Middle frontal gyrus (tissue), 1 donor: ENCODE measurements at regions not wholly inside any gene's neighbourhood (a gene's known extent, or its start where the extent isn't known, plus 50 kb on each side); places are given as distances from the start of the nearest gene placed in this dataset.

Source experiments
- DNase-seq: peaks from one replicate; pipeline ENCODE4 v3.0.0-alpha.2; 2015; ENCODE audit warnings: low spot score; ENCODE audit errors: extremely low spot score

- DNase-seq: no peak
Observed at GRCh38 chr14:85382341-85382740, 147.6 kb upstream of the FLRT2 start.

GRCh38 chr14:85387181-85387580 is 142.8 kb upstream of the FLRT2 start:
- DNase-seq: no peak

DNA sequence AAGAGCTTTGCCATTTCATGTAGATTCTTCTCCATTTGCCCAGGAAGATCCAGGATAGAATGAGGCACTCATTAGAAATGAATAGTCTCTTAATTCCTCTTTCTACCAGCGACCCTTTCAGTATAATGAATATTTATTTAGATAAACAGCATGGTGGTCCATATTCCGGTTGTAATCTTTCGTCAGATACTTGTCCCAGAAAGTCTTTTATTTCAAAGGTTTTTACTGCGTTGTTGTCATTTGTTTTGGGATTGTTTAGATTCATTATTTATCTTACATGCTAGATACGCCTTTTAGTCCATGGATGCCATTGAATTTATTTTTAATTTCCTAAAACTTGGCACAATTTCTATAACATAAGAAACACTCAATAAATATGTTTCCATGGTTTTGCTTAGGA is 139.7 kb upstream of the FLRT2 start:
- DNase-seq: no peak

- DNase-seq: no peak
Observed at GRCh38 chr14:85391455-85391854, 138.5 kb upstream of the FLRT2 start.

- DNase-seq: no peak
Observed at GRCh38 chr14:85391892-85392291, 138.1 kb upstream of the FLRT2 start.

DNA sequence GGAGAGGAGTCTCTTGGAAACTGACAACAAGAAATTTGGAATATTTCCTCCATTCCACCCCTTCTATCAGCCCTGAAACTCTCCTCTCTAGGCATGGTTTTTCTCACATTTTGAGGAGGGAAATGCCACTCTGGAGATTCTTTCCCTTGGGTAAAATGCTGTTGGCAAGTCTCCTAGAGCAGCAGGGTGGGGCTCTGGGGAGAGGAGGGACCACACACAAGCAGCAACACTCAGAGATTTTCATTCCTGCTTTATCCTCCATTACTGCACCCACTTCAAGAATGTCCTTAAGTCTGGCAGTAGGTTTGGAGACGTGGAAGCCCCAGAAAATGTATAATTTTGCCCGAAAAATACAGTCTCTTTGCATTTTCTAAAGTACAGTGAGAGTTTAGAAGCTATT is 130.8 kb upstream of the FLRT2 start:
- DNase-seq: no peak

DNA sequence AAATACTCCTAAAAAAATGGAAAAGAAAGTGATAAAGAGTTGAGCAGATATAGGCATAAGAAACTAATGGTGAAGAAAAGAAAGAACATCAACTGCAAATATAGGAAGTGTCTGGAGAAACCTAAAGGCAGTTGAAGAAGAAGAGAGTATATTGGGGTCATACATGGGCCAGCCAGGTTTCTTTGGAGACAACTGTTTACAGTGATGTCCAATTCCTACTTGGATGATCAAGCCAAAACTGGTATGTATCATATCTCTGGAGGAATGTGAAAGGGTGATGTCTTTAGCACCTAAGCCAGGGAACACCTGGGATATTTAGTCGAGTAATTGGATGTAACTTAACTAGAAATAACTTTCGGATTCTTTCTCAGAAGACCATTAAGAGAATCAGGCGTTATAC is 129.3 kb upstream of the FLRT2 start:
- DNase-seq: no peak

DNA sequence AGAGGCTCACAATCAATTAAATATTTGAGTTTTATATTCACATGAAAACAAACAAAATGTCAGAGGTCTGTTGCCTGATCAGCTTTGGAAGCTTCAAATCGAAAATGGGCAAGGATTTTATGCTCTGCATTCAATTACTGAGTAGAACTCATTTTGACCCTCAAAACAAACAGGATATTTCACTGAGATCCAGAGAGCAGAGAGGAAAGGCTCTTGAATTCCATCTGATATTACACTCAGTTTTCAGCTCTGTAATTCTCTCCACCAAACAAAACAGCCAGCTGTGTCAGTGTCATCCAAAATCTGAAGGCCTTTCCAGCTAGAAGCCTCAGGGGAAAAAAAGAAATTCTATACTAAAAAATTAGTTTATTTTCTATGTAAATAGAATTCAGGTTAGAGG is 128.6 kb upstream of the FLRT2 start:
- DNase-seq: no peak

DNA sequence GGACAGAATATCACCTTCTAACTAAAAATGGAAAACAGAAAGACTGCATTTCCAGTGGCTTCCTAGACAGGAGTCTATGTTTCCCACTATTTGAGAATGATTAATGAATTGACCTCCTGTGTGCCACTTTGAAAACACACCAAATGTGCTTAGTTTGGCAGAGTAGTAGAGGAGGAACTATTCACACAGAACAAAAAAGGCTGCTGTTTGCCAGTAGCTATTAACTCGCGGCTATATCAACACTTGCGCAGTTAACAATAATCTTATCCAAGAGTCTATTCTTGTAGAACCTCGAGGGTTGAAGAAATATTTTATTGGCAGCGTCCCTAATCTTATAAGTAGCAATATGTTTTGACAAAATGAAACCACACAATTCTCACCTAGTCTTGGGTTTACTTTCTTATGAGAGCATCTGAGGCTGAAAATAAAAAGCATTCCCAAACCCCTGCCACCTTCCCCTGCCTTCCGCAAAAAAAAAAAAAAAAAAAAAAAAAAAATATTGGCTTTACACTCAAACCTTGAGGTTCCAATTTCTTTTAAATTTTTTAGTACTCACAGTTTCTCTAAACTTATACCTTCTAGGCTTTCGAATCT is 127.3 kb upstream of the FLRT2 start:
- no peak for DNase-seq

DNA sequence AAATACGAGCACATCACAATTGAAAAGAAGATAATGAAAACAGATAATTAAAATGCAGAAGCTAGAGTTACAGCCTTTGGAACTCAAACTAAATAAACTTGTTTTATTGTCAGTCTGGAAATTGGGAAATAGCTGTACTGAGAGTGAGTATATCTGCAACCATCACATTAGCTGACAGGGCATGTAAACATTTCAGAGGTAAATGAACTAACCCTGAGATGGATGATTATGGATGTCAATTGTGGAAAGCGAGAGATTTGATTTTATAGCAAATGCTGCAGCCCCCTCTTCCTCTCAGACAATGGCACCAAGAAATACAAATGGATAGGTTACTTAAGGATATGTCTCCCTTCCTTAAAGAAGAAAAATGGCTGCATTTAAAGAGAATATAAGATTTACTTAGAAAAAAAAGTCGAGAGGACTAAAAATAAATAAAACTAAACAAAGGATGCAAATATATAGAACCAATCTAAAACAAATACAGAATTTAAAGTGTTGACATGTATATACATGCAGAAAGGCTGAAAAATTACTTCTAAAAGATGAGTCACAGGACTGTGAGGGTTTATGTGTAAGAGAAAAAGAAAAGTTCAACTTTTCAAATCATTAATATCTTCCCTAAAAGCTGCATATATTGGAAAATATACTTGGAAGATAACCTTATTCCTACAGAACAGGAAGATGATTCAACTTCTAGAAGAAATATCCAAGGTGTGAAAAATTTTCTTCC is 120.3 kb upstream of the FLRT2 start:
- no peak for DNase-seq

GRCh38 chr14:85412756-85413155 is 117.2 kb upstream of the FLRT2 start:
- no peak for DNase-seq

- no peak for DNase-seq
Observed at GRCh38 chr14:85413836-85414526, 116.0 kb upstream of the FLRT2 start.

GRCh38 chr14:85415015-85415712 is 114.8 kb upstream of the FLRT2 start:
- no peak for DNase-seq

- DNase-seq: no peak
Observed at GRCh38 chr14:85416771-85417170, 113.2 kb upstream of the FLRT2 start.

GRCh38 chr14:85417396-85417795 is 112.5 kb upstream of the FLRT2 start:
- DNase-seq: no peak

GRCh38 chr14:85418721-85419120 is 111.2 kb upstream of the FLRT2 start:
- no peak for DNase-seq

- no peak for DNase-seq
Observed at GRCh38 chr14:85420278-85420677, 109.7 kb upstream of the FLRT2 start.

DNA sequence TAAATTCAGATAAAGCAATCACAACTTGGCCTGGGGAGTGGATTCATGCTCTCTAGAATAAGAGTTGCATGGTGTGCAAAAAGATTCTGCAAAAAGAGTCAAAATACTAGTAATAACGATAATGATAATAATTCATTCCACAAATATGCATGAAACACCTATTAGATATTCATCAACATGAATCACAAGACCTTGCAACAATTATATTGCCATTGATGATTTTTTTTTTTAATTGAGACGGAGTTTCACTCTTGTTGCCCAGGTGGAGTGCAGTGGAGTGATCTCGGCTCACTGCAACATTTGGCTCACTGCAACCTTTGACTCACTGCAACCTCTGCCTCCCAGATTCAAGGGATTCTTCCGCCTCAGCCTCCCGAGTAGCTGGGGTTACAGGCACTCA is 109.2 kb upstream of the FLRT2 start:
- DNase-seq: no peak

DNA sequence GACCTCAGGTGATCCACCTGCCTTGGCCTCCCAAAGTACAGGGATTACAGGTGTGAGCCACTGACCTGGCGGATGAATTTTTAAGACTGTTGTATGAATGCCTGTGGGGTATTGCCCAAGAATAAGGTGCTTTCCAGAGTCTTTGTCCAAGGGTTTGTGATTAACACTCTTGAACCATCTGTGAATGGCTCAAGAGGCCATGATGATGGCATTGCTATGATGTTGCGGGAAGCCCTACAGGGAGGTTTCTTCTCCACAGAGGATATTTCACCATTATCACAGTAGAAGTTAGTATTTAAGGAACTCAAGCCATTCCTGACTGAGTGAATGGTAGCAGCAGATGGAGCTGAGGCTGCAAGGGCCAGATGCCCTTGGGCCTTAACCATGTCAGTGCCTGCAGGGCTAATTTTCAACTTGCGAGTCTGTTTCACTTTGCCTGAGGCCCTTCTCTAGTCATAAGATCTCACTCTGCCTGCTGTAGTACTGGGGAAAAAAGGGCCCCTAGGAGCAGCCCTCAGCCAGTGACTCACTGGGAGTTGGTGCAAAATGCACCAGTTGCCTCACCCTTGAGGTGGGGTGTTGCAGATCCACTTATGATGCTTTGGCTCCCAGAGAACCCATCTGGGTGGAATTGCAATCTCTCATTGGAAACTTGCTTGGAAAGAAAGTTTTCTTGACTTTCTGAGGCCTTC is 108.6 kb upstream of the FLRT2 start:
- no peak for DNase-seq

- no peak for DNase-seq
Observed at GRCh38 chr14:85423889-85424288, 106.1 kb upstream of the FLRT2 start.

GRCh38 chr14:85425507-85425906 is 104.4 kb upstream of the FLRT2 start:
- no peak for DNase-seq
